AG04450 (cell line): ENCODE measurements at regions not wholly inside any gene's neighbourhood (a gene's known extent, or its start where the extent isn't known, plus 50 kb on each side); places are given as distances from the start of the nearest gene placed in this dataset.

ENCODE experiments used
- CTCF ChIA-PET: fragments of 300-600, 350-600 bp; formaldehyde crosslinking; extraction: SDS; loops from one replicate; lab custom pipeline; 2022; ENCODE audit warnings: antibody characterized with exemption, inconsistent platforms; lab: Charles Lee
- POLR2A ChIA-PET: fragments of 350-600 bp; formaldehyde crosslinking; extraction: SDS; loops from one replicate; lab custom pipeline; 2021; ENCODE audit warnings: antibody characterized with exemption, inconsistent platforms; lab: Yijun Ruan, JAX
- DNase-seq: peaks from one replicate; pipeline ENCODE4 v3.0.0-alpha.2; 2011; ENCODE audit warnings: low read depth, low spot score
- H3K27ac ChIP-seq: one replicate; pipeline ENCODE4 v1.5.1; 2012; ENCODE audit warnings: low read depth, low read length, control low read depth
- H3K27me3 ChIP-seq: one replicate; pipeline ENCODE4 v1.6.0; 2012; ENCODE audit warnings: low read length; ENCODE audit not compliant: control insufficient read depth, insufficient read depth
- H3K4me3 ChIP-seq: 2 replicates; pipeline ENCODE4 v1.5.1; 2011; ENCODE audit warnings: mild to moderate bottlenecking, low read depth, low read length, control low read depth
- H3K9me3 ChIP-seq: 2 replicates; pipeline ENCODE4 v1.5.1; 2012; ENCODE audit warnings: low read length; ENCODE audit not compliant: control insufficient read depth, insufficient read depth
- CTCF ChIP-seq: IDR thresholded peaks from 2 replicates; pipeline ENCODE4 v1.5.1; 2011; ENCODE audit warnings: low read depth, low read length, control low read depth, inconsistent platforms

- TF ChIP-seq CTCF: no peak
- CTCF ChIA-PET: no interaction called here
- Histone ChIP-seq H3K4me3 (no peak overlapping the region), H3K27ac (no peak overlapping the region), H3K9me3 (peaks cover 4% of the 10 kb centered on the region), H3K27me3 (no peaks in the 10 kb centered on the region)
- DNase-seq: no peak
- POLR2A ChIA-PET: no interaction called here
Measured at GRCh38 chr6:19180348-19181072, 656.7 kb upstream of the ID4 start.

GRCh38 chr6:19181211-19181610, 656.0 kb upstream of the ID4 start:
- no peak for TF ChIP-seq CTCF
- ChIA-PET POLR2A (no interaction called here), CTCF (no interaction called here)
- Histone ChIP-seq H3K27me3 (no peaks in the 10 kb centered on the region), H3K27ac (no peak overlapping the region), H3K4me3 (no peak overlapping the region), H3K9me3 (peaks cover 4% of the 10 kb centered on the region)
- DNase-seq: no peak

- Histone ChIP-seq H3K27me3 (no peaks in the 10 kb centered on the region), H3K27ac (no peak overlapping the region), H3K4me3 (no peak overlapping the region), H3K9me3 (no peaks in the 10 kb centered on the region)
- no peak for DNase-seq
- TF ChIP-seq CTCF: no peak
- POLR2A ChIA-PET: no interaction called here
- CTCF ChIA-PET: no interaction called here
Measured at GRCh38 chr6:19193624-19194023, 643.5 kb upstream of the ID4 start.

- no peak overlapping the region for H3K4me3 ChIP-seq
- H3K27me3 ChIP-seq: no peaks in the 10 kb centered on the region
- no peak overlapping the region for H3K27ac ChIP-seq
- peaks cover 8% of the 10 kb centered on the region for H3K9me3 ChIP-seq
- POLR2A ChIA-PET: no interaction called here
- TF ChIP-seq CTCF: no peak
- CTCF ChIA-PET: interaction anchor here (1.0 kb wide), 1 partner anchor 31 kb away, joined by 3 read pairs; no protein-coding TSS in a partner anchor
- DNase-seq: no peak
Measured at GRCh38 chr6:19204445-19204844, 632.7 kb upstream of the ID4 start.

GRCh38 chr6:19205076-19205475, 632.1 kb upstream of the ID4 start:
- no peak overlapping the region for H3K4me3 ChIP-seq
- H3K27ac ChIP-seq: no peak overlapping the region
- no peak for TF ChIP-seq CTCF
- no peaks in the 10 kb centered on the region for H3K27me3 ChIP-seq
- peaks cover 8% of the 10 kb centered on the region for H3K9me3 ChIP-seq
- DNase-seq: no peak
- POLR2A ChIA-PET: no interaction called here
- CTCF ChIA-PET: no interaction called here
